ENCODE measurements at regions not wholly inside any gene's neighbourhood (a gene's known extent, or its start where the extent isn't known, plus 50 kb on each side); places are given as distances from the start of the nearest gene placed in this dataset.

DNA sequence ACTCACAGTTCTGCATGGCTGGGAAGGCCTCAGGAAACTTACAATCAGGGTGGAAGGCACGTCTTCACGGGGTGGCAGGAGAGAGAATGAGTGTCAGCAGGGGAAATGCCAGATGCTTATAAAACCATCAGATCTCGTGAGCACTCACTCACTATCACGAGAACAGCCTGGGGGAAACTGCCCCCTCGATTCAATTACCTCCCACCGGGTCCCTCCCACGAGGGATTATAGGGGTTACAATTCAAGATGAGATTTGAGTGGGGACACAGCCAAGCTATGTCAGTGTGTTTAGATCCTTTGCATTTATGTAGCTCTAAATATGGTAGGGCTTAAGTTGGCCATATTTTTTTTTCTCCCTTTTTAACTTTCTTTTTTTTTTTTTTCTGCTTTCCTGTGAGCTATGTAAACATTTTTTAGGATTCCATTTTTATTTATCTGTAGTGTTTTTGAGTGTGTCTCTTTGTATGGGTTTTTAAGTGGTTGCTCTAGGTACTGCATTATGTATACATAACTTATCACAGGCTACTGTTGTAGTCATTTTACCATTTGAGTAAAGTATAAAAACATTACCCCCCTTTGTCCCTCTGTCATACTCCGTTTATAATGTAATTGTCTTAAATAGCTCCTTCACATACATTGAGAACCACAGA, 79.0 kb downstream of the ADRA2C start:
- no peak overlapping the region for H3K27ac ChIP-seq (ENCODE audit: control insufficient read depth, insufficient read depth)
- POLR2A ChIA-PET = no interaction called here
- no peaks in the 10 kb centered on the region for H4K20me1 ChIP-seq (ENCODE audit: control insufficient read depth, insufficient read depth)
- no peaks in the 10 kb centered on the region for H3K36me3 ChIP-seq (ENCODE audit: control insufficient read depth in 2 of 2, insufficient read depth in 2 of 2, low read length in 1 of 2)
- H3K4me1 ChIP-seq (ENCODE audit: control insufficient read depth, insufficient read depth, low read length) = no peaks in the 10 kb centered on the region
- FAIRE-seq = no peak
- SMC1A ChIA-PET (ENCODE audit: uncharacterized antibody, unreplicated experiment) = no interaction called here
- BruUV-seq (replicated peaks) = no TSS peak
- H3K9me3 ChIP-seq (replicated peaks; ENCODE audit: control insufficient read depth, insufficient read depth, low read length) = no peaks in the 10 kb centered on the region; the same call in 2 of the 3 replicates
- no peak overlapping the region for H3K4me3 ChIP-seq
- in situ Hi-C loops (cut with MboI) = no loop called here
- no peaks in the 10 kb centered on the region for H3K79me2 ChIP-seq (ENCODE audit: control insufficient read depth, insufficient read depth, low read length)
- TF ChIP-seq POLR2AphosphoS2 (IDR thresholded peaks at IDR 0.05; ENCODE audit: low read depth, low read length) (no peak), SUZ12 (IDR thresholded peaks at IDR 0.05; ENCODE audit: unreplicated experiment) (no peak), ZBTB40 (IDR thresholded peaks at IDR 0.05; ENCODE audit: borderline replicate concordance) (no peak), IRF4 (IDR thresholded peaks at IDR 0.05; ENCODE audit: low read depth, low read length) (no peak), RB1 (IDR thresholded peaks at IDR 0.05; ENCODE audit: borderline replicate concordance) (no peak), SUPT20H (IDR thresholded peaks at IDR 0.05; ENCODE audit: borderline replicate concordance, control insufficient read depth, low read depth, low read length) (no peak), YBX1 (IDR thresholded peaks at IDR 0.05) (no peak)
- CTCF ChIA-PET = no interaction called here
- H2AFZ ChIP-seq (ENCODE audit: control insufficient read depth, low read depth, low read length) = no peak overlapping the region
- 3% methylated on average over 8 of the region's 8 CpGs for WGBS (ENCODE audit: insufficient coverage, insufficient replicate concordance, low lambda C conversion rate, missing lambda C conversion rate)
- no peak overlapping the region for H3K9ac ChIP-seq (ENCODE audit: control insufficient read depth, insufficient read depth, low read length)
- ATAC-seq = no peak
- H3K27me3 ChIP-seq (replicated peaks in 1 of 2; ENCODE audit: control insufficient read depth in 2 of 2, insufficient read depth in 2 of 2, low read length in 1 of 2) = no peaks in the 10 kb centered on the region; a peak in 2 of 4 replicates
- intact Hi-C loops (cut with micrococcal nuclease; ENCODE audit: unreplicated experiment) = no loop called here
- RAD21 ChIA-PET (ENCODE audit: unreplicated experiment) = interaction anchor here (0.6 kb wide), 1 partner anchor 77 kb away, joined by 4 read pairs; no protein-coding TSS in a partner anchor
- no peak for DNase-seq (ENCODE audit: low read depth, low spot score)
- no peak overlapping the region for H3K4me2 ChIP-seq (ENCODE audit: control insufficient read depth, insufficient read depth)

All from GM12878 (cell line).